Stimulated activated CD4-positive, alpha-beta T cell treated with anti-CD3 and anti-CD28 coated beads, Interleukin-12 subunit alpha, Interleukin-12 subunit beta, amount 100 ng/mL, for 48 hours (primary cell): ENCODE measurements at regions not wholly inside any gene's neighbourhood (a gene's known extent, or its start where the extent isn't known, plus 50 kb on each side); places are given as distances from the start of the nearest gene placed in this dataset.

Source experiments
- DNase-seq, 3 donors: peaks; one replicate each; pipeline ENCODE4 v3.0.0-alpha.2; 2020; ENCODE audit warnings: low read depth in 2 of 3, low spot score in 1 of 3

DNA sequence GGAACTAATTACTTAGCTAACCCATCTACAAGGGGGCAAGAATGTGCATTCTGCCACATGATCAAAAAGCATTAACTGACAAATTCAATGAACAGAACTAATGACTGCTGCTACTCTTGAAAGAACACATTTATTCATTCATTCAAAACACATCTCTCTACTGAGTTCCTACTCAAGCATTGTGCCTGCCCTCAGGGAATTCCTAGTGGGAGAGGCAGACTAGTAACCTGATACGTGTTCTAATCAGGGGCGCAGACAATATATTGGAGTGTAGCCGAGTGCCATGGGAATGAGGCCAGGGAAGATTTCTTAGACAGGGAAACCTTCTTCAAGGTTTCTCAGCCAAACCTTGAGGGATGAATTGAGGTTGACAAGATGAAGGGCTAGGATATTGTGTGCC is 56.7 kb upstream of the PAPPA start:
- DNase-seq = no peak

DNA sequence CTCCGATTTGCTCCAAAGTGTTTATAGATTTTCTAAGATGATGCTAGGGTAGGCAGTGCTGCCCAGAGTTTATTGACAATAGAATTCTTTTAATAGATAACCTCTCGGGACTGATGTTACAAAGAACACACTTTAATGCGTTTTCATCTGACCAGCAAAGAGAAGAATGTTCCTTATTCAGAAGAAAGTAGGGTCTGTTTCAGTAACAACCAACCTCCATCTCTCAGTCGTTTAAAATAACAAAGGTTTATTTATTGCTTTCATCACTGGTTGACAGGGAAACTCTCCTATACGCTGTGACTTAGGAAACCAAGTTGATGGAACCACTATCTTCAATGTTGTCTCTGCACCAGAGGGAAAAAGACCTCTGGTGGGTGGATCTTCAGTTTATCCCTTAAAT is 55.1 kb upstream of the PAPPA start:
- DNase-seq = no peak

DNA sequence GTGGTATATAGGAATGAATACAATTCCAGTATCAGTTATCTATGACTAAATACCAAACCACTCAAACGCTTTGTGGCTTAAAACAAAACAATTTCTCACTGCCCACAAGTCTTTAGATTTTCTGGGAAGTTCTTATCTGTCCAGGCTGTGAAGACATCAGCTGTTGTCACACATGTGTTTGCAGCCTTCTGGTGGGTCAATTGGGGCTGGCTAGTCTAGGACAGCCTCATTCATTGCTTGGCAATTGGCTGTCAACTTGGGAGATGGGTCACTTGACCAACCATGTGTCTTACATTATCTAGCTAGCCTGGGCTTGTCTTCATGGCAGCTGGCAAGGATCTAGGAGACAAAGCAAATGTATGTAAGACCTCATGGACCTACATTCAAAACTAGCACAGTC is 53.8 kb upstream of the PAPPA start:
- DNase-seq = no peak

DNA sequence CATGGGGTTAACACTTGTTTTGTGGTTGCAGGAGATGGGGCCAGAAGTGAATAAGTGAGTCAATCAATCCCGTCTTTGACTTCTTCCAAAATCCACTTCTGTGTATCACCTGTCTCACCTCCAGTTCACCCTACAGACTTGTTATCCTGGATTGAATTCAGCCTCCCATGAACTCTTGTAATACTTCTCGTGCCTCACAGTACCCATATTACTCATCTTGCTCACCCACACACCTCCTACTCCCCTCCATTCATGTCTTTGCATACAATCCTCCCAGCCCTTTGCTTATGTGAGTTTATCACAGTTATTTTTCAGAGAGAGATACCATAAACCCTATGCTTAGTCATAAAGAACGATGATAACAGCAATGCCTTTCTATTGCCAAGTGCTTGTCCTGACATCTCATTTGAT is 52.9 kb upstream of the PAPPA start:
- DNase-seq = no peak

DNA sequence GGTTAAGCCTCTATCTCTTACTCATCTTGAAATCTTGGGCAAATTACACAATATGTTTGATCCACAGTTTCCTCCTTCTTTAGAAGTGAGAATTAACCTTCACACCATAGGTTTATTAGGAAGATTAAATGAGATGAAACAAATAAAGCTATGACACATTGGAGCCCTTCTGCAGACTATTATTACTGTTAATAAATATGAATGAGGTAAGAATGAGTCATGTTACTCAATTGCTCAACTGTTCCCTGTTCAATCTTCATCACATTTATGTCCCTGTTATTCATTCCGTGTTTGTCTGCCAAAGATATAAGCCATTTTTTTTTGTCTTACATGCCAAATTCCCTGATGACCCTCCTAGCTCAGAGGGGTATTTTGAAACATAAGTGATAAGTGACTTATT is 52.1 kb upstream of the PAPPA start:
- no peak for DNase-seq

DNA sequence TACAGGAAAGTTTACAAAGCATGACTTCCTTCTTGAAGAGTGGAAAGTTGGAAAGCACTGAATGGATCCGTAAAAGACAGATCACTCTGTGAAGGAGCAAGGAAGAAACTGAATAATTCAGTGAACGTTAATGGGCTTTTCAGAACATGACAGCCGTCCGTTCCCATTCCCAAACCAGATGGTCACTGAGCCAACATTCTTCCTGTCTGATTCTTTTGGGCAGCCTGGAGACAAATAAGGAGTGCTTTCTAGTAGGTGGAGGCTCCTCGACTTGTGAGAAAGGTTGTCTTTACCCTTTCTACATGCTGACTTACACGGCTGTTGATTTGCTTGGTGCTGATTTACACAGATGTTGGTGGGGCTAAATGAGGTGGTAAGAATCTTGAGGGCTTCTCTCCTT is 51.0 kb upstream of the PAPPA start:
- DNase-seq = no peak
